Medulla oblongata (tissue), 1 donor: ENCODE measurements at regions not wholly inside any gene's neighbourhood (a gene's known extent, or its start where the extent isn't known, plus 50 kb on each side); places are given as distances from the start of the nearest gene placed in this dataset.

Source experiments
- DNase-seq: peaks from one replicate; pipeline ENCODE4 v3.0.0-alpha.2; 2015; ENCODE audit errors: extremely low spot score

DNA sequence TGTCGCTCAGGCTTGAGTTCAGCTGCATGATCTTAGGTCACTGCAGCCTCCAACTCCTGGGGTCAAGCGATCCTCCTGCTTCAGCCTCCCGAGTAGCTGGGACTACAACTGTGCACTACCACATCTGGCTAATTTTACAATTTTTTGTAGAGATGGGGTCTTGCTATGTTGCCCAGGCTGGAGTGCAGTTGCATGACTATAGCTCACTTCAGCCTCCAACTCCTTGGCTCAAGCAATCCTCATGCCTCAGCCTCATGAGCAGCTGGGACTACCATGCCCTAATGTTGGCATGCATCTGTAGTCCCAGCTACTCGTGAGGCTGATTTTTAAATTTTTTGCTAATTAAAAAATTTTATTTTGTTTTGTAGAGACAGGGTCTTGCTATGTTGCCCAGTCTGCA, 101.9 kb upstream of the NPTX2 start:
- no peak for DNase-seq

DNA sequence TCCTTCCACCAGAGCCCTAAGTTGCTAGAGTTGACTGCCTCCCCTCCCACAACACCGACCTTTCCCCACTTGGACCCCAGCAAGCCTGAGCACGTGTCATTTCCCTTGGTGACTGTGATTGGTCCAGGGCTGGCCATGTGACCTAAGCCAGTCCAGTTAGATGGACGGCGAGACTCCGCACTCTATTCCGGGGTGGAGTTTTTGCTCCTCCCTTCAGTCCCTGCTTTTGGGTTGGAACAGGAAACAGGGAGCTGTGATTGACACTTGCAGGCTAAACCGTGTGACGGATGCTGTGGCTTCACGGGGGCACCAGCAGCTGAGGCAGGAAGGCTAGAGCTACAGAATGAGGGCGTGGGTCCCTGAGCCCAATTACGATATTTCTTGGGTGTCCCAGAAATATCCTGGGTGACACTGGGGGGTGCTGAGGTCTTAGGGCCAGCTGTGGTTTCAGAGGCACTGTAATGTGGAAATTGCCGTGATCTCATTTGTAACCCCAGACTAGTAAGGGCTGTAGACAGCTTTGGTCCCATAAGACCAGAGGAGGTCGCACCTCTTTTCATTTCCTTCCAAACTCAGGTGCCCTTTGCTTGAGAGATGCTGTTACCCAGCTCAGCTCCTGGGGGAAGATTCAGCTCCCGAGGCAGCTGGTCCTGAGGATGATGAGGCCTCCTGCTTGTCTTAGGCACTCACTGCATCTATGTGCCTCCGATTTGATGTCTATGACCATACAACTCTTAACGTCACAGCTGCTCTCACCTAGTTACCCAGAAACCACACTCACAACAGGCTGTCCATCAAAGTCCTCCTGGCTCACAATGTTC, 102.7 kb upstream of the NPTX2 start:
- no peak for DNase-seq

DNA sequence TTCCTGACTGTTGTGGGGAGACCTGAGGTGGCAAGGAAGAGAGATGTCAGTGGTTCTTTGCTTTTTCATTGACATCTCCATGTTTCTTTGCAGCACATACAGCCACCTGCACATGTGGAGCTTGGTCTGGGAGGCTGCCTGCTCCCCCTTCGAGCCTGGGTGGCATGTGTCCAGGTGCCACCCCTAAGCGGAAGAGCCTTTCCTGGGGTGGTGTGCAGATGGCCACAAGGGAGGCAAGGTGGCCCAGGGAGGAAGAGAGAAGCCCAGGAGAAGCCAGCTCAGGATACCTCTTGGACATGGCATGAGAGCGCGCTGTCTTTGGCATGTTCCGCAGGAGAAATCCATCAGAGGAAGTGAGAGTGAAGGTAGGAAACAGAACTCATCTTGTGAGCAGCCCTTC, 105.9 kb upstream of the NPTX2 start:
- DNase-seq = no peak

DNA sequence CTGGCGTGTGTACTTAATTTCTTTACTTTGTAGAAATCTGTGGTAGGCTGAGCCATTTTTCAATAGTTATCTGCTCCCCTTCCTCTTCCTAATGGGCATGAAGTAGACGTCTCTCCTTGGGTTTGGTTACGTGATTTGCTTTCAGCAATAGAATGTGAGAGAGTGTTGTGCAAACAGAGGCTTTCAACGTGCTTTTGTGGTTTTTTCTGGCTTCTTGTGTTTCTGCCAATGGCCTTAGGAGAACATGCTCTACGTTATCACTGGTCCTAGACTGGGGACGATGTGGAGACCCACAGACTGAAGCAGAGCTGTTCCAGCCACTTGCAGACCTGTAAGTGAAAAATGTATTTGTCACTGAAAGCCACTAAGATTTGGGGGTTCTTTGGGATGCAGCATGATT, 107.2 kb upstream of the NPTX2 start:
- DNase-seq = no peak

DNA sequence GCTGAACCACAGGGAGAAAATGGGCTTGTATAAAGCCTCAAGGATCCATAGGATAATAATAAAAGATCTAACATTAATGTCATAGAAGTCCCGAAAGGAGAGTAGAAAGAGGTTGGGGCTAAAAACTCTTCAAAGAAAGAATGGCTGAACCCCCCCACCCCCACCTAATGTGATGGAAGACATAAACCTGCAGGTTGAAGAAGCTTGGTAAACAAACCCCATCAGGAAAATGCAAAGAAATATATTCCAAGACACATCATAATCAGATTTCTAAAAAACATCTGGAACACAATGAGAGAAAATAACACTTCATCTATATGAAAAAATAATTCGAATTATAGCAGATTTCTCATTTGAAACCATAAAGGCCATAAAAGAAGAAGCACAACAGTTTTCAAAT, 105.6 kb upstream of the BAIAP2L1 start:
- no peak for DNase-seq

DNA sequence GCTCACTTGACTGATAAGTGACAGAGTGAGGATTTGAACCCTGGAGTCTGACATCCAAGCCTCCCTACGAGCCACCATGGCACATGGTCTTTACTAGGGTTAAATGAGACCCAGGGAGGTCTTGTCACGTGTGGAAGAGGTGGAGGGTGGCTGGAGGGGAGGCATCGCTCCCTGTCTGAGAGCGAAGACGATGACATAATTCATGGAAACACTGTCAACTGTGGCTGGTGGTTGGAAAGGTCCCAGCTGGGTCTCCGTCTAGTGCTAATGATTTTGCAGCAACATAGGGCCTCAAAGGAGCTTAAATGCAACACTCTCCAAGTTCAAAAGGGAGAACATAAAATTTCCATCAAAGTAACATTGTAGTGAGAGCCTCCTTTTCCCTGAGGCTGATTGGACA, 99.9 kb upstream of the BAIAP2L1 start:
- no peak for DNase-seq

DNA sequence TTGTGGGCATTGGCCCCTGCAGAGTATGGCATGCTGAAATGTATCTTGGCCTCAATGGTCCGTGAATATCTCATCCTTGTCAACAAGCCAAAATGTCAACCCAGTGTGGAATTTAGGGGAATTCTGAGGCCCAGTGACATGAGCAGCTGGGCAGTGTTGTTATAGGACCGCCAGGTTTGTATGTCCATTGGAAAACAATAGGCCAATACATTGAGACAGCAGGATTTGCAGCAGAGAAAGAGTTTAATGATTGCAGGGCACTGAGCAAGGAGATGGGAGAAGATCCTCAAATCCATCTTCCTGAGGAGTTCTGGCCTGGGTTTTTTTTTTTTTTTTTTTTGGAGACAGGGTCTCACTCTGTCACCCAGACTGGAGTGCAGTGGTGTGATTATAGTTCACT, 95.7 kb upstream of the BAIAP2L1 start:
- DNase-seq = no peak

DNA sequence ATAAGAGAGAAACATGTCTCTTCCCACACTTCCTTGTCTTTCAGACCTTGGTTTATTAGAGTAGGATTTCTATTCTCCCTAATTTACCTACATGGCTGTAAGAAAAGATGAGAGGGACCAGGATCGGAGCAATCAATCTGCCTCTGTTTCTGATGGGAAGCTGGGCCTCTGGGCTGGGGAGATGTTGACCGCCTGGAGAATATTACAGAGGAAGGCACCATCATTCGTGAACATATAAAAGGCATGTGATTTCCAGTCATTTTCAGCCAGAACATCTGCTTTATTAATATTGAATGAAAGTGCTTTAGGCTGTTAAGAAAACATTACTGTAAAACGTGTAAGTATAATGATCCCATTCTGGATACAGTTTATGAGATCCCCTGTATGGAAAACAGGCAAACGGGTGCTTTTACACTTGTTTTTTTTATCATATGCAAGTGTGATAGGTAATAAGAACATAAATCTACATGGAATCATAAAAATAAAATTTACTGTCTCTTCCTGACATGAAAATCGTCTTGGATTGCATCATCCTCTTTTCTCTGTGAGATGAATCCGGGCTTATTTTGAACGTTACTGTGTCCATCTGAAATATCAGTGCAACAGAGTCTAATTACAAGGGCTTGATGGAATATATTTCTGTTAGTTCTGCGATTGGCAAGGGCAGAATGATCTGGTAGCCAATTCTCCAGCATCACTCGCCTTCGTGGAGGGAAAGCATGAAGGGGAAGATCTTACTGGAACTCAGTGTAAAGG, 94.5 kb upstream of the BAIAP2L1 start:
- DNase-seq = no peak

DNA sequence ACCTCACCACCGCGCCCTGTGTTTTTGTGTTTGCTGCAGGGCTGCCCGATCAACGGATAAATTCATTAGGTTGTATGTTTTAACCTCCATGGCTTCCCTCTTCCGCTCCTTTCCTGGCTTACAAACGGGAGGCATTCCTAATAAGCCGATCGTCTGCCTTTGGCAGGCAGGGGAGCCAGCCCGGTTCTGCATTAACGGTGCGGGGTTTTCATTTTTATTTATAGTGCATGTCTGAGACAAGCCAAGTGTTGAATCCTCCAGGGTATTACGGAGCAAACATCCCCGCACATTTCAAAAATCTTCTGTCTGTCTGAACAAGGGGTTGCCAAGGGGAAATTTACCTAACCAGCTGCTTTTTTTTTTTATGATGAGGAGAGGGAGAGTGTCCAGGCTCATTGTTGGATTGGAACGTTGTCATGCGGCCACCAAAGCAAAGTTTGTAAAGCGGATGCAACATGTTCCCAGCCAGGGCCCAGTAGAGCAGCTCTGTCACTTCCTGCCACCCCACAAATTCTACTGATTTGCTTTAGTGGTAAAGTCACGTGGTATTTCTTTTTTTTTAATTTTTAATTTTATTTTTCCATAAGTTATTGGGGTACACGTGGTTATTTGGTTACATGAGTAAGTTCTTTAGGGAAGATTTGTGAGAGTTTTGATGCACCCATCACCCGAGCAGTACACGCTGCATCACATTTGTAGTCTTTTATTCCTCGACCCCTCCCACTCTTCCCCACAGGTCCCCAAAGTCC, 92.3 kb upstream of the BAIAP2L1 start:
- no peak for DNase-seq

DNA sequence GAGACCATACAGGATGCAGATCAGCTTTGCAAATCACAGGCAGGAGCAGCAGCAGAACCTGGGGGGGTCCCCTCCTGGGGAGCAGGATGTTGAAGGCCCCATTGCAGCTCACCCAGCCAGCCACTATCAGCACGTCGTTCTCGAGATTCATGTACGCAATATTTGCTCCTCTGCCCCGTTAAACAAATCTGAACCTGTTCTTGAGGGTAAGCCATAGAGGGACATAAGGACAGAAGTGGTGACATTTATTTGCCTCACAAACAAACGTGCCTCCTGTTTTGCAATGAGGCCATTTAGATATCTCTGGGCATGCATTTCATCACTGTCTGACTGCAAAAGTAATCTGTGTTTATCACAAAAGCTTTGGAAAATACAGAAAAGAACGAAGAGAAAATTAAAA, 87.3 kb upstream of the BAIAP2L1 start:
- DNase-seq = no peak

DNA sequence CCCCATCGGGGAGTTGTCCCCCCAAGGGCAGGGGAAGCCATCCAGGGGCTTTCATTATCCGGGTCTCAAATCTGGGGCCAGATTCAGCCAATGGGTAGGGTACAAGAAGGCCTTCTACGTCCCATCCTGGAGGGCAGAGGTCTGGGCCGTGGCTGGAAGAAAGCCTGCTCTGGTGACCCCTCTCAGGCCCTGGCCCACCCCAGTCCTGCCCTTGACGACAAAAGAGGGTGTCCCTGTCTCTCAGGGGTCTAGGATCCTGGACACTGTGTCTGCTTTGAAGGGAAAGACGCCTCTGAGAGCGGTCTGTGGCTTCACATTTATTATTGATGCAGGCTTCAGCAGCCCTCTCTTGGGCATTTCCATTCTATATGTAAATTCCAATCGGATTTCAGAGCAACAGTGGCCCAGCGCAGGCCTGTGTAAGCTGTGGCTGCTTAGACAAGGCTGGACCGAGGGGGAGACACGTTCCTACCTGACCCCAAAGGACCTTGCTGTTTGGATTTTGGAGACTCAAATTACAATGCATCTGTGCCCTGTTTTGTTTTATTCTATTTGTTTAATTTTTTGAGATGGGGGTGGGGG, 83.2 kb upstream of the BAIAP2L1 start:
- no peak for DNase-seq

DNA sequence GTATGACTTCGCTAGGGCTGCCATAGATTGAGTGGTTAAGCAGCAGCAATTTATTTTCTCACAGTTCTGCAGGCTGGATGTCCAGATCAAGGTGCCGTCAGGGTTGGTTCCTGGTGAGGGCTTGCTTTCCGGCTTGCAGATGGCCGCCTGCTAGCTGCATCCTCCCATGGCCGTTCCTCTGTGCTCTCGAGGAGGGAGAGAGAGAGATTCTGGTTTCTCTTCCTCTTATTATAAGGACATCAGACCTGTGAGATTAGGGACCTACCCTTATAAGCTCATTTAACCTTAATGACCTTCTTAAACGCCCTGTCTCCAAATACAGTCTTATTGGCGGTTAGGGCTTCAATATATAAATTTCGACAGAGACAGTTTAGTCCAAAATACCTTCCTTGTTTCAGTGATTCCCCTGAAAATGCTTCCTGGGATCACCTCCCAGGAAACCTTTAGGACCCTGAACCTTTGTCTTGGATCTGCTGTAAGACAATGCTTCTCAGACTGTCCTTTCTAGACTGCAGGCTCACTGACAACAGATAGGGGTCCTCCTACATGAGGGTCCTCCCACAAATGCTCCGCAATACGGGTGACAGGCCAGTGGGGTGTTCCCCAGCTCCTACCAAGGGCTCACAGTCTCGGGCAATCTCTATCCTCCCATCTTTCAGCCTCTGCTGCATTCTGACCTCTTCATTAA, 82.5 kb upstream of the BAIAP2L1 start:
- DNase-seq = no peak

DNA sequence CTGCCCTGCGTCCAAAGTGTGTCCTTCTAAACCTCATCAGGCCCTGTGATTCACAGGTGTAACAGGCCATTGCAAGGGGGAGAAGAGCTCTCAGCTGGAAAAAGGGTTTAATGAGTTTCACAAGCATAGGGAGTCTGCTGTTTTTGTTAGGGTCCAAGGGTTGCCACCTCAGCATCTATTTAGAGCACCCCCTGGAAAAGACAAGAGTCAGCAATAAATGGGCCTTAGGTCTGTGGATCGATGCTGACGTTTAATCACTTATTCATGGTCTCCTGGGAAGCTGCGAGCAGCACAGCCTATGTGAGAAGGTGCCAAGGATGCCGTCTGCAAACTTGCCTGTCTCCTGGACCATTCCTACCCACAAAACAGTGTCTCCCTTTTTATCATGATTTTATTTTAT, 78.4 kb upstream of the BAIAP2L1 start:
- no peak for DNase-seq

DNA sequence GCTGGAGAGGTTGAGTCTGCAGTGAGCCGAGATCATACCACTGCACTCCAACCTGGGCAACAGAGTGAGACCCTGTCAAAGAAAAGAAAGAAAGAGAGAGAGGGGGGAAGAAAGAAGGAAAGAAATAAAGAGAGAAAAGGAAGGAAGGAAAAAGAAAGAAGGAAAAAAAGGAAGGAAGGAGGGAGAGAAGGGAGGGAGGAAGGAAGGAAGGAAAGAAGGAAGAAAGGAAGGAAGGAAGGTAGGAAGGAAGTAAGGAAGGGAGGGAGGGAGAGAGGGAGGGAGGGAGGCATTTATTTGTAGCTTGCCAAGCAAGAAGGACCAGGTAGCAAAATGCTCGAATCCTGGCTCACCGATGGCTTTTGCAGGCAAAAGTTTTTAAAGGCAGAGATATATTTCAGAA, 74.5 kb upstream of the BAIAP2L1 start:
- no peak for DNase-seq

DNA sequence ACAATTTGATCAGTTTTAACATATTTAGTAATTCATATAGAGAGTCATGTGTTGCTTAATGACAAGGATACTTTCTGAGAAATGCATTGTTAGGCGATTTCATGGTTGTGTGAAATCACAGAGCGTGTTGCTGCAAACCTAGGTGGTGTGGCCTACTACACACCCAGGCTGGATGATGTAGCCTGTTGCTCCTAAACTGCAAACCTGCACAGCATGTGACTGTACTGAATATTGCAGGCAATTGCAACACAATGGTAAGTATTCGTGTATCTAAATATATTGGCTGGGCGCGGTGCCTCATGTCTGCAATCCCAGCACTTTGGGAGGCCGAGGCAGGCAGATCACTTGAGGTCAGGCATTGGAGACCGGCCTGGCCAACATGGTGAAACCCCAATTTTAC, 73.7 kb upstream of the BAIAP2L1 start:
- DNase-seq = no peak

DNA sequence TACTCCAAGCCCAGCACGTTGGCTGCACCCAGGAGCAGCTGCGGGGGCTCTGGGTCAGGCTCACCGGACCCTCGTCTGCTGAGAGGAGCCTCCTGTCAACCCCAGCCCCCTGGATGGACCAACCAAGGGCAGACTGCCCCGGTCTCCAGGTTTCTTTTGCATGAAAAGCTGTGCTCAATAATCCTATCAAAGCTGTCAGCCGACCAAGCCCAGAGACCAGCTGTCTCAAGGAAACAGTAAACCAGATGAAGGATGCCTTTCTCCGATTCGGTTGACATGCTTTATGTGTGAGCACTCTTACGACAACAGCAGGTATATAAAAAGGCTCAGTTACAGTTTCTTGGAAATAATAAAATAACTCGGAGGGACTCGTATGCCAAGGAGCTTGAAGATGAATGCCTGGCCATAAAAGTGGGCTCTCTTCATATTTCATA, 71.6 kb upstream of the BAIAP2L1 start:
- no peak for DNase-seq

DNA sequence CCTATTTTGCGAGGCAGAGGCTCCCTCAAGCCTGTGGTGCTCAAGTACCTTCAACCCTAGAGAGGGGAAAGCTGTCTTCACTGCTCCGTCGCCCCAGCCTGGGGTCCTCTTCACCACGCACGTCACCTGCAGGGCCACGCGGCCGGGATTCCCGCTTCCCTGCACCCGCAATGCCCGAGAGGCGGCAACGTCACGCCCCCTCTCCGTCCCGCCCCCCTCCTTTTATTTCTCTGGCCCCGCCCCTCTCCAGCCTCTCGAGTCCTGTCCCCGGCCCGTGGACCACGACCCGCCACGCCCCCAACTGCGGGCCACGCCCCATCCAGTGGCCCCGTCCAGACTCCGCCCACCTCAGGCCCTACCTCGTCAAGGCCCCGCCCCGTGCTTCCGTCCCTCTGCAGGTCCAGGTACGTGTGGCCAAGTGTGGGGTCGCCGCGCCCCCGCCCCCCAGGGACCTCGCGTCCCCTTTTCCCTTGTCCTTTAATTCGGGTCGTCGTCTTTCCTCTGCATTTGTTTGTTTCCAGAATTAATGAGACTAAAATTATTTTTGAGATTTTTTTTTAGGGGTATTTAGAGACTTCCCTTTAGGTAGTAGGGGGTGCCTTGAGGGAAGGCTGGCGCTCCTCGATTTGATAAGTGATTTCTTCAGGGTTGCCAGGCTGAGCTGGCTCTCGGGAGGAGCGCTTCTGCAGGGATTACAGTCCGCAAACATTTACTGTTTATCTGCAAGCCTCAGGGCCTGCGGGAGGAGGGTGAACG, 69.8 kb upstream of the BAIAP2L1 start:
- no peak for DNase-seq

DNA sequence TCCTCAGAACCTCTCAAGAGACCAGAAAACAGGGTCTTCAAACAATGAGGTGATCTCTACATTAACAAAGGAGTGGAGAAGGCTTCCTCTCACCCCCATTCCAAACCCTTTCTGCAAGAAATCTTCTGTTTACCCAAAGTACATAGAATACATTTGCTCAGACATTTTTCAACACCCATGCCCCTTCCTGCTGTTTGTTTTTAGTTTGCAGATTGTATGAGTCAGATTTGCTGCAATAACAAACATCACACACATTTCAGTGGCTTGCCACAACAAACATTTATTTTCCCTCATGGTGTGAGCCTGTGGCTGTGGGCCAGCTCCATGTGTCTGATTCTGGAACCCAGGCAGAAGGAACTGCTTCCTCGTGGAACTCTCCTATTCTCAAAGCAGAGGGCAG, 68.2 kb upstream of the BAIAP2L1 start:
- DNase-seq = no peak

DNA sequence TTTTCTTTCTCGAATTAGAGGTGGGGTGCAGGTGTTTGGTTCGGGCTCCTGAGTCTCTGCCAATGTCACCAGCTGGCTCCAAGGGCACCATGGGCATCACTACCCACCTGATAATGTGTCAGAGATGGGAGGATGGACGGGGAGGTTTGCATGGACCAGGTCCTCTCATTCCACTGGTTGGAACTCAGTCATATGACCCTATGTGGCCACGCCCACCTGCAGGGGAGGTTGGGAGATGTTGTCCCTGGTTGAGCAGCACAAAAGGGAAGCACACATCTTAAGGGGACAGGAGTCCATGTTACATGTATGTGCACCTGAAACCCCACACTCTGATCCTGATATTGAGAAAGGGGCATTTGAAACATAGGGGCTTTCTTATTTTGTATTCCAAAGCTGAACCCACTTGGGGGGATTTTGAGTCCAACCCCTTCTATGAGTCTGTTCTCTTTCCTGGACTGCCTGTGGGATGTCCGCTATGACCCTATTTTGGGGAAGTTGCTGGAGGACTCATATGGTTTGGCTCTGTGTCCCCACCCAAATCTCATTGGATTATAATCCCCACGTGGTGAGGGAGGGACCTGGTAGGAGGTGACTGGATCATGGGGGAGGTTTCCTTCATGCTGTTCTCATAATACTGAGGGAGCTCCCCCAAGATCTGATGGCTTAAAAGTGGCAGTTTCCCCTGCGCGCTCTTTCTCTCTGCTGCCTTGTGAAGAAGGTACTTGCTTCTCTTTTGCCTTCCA, 66.9 kb upstream of the BAIAP2L1 start:
- no peak for DNase-seq

DNA sequence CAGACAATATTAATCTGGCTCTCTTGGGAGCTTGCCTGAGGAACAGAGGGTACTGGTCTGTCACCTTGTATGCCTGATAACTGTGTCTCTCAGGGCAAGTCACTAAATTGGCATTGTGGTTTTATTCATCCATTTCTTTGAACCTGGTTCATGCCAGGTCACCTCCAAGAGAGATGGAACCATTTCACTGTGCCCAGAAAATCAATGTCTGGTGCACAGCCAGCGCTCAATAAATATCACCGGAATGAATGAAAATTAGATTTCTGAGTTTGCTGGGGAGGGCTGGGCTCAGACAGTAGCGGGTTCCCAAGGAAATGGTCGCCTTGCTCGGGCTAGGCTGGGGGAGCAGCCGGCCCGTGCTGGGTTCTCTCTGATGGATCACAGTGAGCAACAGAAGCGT, 64.1 kb upstream of the BAIAP2L1 start:
- DNase-seq = no peak
